Activated T-cell treated with anti-CD3 and anti-CD28 coated beads for 24 hours (primary cell): ENCODE measurements at regions not wholly inside any gene's neighbourhood (a gene's known extent, or its start where the extent isn't known, plus 50 kb on each side); places are given as distances from the start of the nearest gene placed in this dataset.
"Not testable (repeated sequence)": the region's sequence is repeated elsewhere in the genome, so short reads cannot be mapped to it uniquely, and the experiment has no call there.

Experiments used
- DNase-seq: peaks from one replicate; pipeline ENCODE4 v3.0.0-alpha.2; 2020; ENCODE audit warnings: low read depth

DNA sequence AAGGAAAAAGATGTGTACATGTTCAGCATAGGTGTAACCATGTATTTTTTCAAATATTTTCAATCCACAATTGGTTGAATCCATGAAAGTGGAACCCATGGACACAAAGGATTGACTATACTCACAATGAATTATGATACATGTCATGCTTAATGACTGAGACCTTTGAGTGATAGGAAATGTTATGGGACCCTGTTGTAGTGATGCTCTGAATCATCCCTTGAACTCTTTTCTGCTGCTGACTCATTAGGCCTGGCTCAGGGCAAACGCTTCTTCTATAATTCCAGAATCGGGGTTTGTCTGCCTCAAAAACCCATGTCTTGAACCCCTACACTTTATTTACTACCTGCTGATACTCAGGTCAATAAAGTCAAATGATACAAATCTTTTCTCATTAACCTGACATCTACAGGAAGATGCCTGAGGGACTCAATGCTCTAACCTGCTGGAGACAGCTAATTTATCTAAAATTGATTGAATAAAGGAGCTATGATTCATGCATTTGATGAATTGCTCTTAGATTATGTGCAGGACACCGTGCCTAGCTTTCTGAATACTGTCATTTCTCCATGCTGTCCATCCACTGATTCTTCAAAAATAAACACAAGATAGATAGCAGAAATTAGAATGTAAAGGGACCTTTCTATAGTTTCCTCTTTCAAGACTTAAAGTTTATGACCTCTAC lies 260.1 kb downstream of the PRELID2 start:
- no peak for DNase-seq

GRCh38 chr5:145568581-145568980 lies 266.6 kb downstream of the PRELID2 start:
- no peak for DNase-seq

GRCh38 chr5:145562931-145563330 lies 272.2 kb downstream of the PRELID2 start:
- DNase-seq, result no peak

DNA sequence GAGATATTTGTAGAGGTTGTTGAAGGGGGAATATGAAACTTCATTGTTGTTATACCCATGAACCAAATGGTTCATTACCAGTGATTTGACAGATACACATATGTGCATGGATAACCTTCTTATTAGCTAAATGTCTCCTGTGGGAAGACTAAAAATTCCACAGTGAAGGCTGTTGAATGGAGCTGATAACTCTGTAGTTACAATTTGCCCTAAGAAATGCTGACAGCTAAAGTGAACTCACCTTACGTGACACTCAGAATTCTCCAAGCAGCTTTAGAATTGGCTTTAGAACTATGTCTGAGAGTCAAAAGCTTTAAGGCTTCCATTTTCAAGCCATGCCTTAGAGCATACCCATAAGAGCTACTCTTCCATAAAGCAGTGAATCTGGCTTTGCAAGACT lies 276.9 kb downstream of the PRELID2 start:
- no peak for DNase-seq

DNA sequence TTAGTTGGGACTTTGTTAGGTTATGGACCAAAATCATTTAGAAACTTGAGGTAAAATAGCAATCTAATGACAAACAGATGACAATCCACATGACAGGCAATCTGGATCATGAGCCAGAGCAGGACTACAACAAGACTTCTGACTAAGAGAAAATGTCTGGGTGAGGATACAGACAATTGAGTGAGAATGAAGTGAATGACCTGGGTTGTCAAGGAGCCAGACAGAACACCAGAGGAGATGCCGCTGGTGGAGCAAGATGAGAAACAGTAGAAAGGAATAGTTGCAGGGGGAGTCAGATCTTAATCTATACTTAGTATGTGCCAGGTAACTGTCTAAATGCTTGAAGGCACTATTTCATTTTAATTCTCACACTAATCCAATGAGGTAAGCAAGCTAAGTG lies 277.8 kb downstream of the PRELID2 start:
- DNase-seq, result no peak

- no peak for DNase-seq
Observed at GRCh38 chr5:145554399-145554798, 280.7 kb downstream of the PRELID2 start.

- no peak for DNase-seq
Observed at GRCh38 chr5:145553177-145553576, 282.0 kb downstream of the PRELID2 start.

GRCh38 chr5:145551714-145552113 lies 283.4 kb downstream of the PRELID2 start:
- no peak for DNase-seq

DNA sequence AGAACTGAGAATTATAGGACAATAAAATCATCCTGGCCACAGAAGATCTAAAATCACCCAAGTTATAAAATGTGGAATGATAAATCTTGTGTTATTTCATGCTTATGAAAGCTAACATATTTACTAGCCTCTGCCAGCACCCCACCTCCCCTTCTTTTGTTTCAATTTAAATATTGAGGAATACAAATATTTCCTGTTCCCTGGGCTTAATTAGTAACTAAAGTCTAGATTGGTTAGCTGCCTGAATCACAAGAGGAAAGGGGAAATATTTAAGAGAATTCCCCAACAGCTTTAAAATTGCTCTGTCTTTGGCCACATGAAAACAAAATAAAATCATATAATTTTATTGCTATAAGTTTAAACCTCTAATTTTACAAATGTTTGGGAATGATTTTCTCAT lies 287.0 kb downstream of the PRELID2 start:
- DNase-seq, result no peak

- DNase-seq, result no peak
Observed at GRCh38 chr5:145544401-145544800, 290.7 kb downstream of the PRELID2 start.

DNA sequence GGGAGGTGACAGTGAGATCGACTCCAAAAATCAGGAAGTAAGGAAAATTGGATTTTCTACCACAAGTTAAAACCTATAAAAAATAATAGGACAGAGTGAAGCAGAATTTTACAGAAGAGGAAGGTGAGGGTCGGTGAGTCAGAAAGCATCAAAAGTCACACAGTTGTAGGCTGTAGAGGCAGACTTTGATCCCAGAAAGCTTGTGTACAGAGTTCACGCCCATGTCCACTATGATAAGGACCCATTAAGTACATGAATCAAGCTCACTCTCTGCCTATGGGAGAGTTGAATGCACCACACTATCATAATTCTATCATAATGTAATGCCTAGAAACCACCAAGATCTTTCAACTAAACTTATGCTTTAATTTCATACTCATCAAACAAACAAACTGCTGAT lies 291.2 kb downstream of the PRELID2 start:
- no peak for DNase-seq

- no peak for DNase-seq
Observed at GRCh38 chr5:145540375-145540774, 294.8 kb downstream of the PRELID2 start.

GRCh38 chr5:145539201-145539600 lies 295.9 kb downstream of the PRELID2 start:
- DNase-seq, result no peak

DNA sequence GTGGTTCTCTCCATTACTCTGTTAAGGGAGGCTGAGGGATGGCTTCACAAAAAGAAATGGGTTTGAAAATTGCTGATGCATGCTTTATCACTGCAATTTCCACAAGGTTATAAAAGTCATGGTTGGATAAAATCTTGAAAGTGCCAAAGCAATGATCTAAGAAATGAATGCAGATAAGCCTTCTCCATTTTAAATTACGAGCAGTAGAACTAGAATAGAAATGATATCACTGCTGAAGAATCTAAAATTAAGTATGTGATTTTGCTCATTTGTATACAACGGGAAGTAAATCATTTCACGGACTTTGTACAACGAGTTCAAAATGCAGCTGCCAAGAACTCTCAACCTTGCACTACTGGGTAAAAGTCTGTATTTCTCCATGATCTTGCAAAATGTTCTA lies 299.0 kb downstream of the PRELID2 start:
- DNase-seq, result no peak

GRCh38 chr5:145531038-145531734 lies 304.0 kb downstream of the PRELID2 start:
- DNase-seq, result no peak

DNA sequence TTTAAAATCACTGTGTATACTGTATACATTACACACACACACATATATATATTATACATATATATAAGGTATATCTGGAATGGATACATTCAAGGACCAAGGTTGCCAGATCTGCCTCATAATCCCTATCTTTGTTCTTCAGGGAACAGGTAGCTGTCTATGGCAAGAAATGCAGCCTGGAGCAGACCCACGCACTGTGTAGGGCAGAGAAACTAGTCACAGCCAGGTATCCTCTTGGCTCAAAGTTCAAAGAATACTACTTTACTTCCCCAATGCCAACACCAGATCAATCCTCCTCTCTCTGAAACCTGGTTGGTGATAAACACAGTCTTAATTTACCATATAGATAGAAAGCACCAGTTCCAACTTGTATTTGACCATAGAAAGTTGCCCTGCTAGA lies 313.6 kb downstream of the PRELID2 start:
- no peak for DNase-seq

- no peak for DNase-seq
Observed at GRCh38 chr5:145521066-145521465, 314.1 kb downstream of the PRELID2 start.

- no peak for DNase-seq
Observed at GRCh38 chr5:145520335-145520734, 314.8 kb downstream of the PRELID2 start.

GRCh38 chr5:145517588-145517987 lies 317.6 kb downstream of the PRELID2 start:
- DNase-seq, result not testable (repeated sequence)

GRCh38 chr5:145511351-145511750 lies 323.8 kb downstream of the PRELID2 start:
- DNase-seq, result no peak

GRCh38 chr5:145510769-145511168 lies 324.4 kb downstream of the PRELID2 start:
- no peak for DNase-seq

DNA sequence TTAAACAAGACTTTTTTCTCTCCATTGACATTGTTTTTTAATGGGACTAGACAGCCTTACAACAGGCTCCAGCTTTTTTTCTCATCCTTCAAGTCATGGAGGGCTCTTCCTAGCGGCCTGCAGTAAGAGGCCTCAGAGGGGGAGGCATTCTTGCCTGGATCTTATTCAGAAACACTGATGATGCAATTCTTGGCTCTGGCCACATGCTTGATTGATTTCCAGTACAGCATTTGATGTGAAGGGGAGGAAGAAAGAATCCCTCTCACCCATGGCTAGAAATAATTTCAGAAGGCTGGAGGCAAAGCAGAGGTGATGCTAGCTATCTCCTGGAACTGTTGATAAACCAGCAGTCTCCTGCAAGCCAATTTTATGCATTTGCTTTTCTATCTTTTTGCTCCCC lies 324.8 kb downstream of the PRELID2 start:
- DNase-seq, result no peak

DNA sequence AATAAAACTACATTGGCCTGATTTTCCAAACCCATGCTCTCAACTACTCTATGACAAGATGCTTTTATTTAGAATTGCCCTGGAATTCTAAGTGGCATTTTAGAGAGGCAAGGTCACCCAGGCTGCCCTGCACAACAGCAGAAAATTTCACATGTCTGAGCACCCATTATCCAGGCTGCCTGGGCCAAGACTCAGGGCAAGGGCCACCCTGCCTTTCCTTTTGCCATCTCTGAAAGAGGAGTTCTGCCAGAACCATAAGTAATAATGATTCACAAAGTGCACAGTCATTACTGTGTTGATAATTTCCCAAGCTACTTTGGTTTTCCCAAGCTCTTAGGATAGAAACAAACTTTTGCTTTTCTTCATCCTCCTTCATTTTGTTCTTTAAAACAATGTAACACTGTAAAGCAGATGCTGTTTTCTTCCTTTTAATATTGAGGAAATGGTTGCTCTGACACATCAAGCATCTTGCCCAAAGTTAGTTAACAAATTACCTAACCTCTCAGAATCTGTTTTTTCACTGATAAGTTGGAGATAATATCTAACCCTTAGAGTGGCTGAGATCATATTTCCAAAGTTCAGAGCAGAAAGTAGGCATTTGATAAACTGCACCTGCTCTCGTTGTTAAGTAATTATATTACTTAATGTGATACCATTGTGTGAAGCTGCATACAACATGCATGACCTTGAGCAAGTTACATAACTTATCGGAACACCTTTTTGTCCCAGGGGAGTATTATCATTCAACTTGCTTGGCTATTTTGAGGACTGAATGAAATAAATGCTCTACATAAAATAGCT lies 325.6 kb downstream of the PRELID2 start:
- no peak for DNase-seq
